Erythroblast (primary cell): ENCODE measurements at regions not wholly inside any gene's neighbourhood (a gene's known extent, or its start where the extent isn't known, plus 50 kb on each side); places are given as distances from the start of the nearest gene placed in this dataset.

Experiments used
- GATA1 ChIP-seq: IDR thresholded peaks from 2 replicates; pipeline ENCODE4 v1.6.1; 2011; ENCODE audit warnings: low read depth, mild to moderate bottlenecking, control low read depth, low read length, moderate library complexity
- POLR2A ChIP-seq: IDR thresholded peaks from 2 replicates; pipeline ENCODE4 v1.6.1; 2011; ENCODE audit warnings: mild to moderate bottlenecking, low read length

GRCh38 chr11:111162305-111162704 is 83.2 kb upstream of the POU2AF2 start:
- TF ChIP-seq POLR2A (no peak), GATA1 (no peak)
